ENCODE measurements at regions not wholly inside any gene's neighbourhood (a gene's known extent, or its start where the extent isn't known, plus 50 kb on each side); places are given as distances from the start of the nearest gene placed in this dataset.
"Not testable (repeated sequence)": the region's sequence is repeated elsewhere in the genome, so short reads cannot be mapped to it uniquely, and the experiment has no call there.

DNA sequence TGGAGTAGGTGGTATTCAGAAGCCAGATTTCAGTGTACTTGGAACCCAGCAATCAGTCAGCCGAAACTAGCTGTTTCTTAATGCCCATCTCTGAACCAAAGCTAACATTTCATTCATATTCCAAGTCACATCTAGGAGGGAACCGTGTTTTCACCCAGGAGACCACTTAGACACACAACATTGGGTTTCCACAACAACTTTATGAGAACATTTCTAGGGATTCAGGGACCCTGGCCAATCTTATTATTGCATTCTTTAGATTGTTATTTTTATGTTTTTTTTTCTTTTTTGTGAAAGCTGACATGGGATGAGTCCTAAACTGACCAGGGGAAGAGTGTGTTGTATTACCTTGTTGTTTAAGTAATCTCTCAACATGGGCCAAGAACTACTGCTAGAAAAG lies 72.5 kb upstream of the KIAA0040 start:
- TF ChIP-seq, protein P1, sequence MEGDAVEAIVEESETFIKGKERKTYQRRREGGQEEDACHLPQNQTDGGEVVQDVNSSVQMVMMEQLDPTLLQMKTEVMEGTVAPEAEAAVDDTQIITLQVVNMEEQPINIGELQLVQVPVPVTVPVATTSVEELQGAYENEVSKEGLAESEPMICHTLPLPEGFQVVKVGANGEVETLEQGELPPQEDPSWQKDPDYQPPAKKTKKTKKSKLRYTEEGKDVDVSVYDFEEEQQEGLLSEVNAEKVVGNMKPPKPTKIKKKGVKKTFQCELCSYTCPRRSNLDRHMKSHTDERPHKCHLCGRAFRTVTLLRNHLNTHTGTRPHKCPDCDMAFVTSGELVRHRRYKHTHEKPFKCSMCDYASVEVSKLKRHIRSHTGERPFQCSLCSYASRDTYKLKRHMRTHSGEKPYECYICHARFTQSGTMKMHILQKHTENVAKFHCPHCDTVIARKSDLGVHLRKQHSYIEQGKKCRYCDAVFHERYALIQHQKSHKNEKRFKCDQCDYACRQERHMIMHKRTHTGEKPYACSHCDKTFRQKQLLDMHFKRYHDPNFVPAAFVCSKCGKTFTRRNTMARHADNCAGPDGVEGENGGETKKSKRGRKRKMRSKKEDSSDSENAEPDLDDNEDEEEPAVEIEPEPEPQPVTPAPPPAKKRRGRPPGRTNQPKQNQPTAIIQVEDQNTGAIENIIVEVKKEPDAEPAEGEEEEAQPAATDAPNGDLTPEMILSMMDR (IDR thresholded peaks at IDR 0.05; ENCODE audit: insufficient read depth in 1 of 2, low read depth in 1 of 2, low read length in 1 of 2, severe bottlenecking in 1 of 2, unreplicated experiment in 1 of 2): no peak
- Histone ChIP-seq H3K27me3 (replicated peaks; ENCODE audit: control insufficient read depth, insufficient read depth, low read length) (no peaks in the 10 kb centered on the region), H3K36me3 (ENCODE audit: control insufficient read depth, insufficient read depth, low read length) (no peaks in the 10 kb centered on the region), H3K9me3 (peaks cover 51% of the 10 kb centered on the region), H3K4me3 (ENCODE audit: low read depth, low read length) (no peak overlapping the region), H3K4me1 (peaks cover 38% of the 10 kb centered on the region)
- Mint-ChIP-seq H3K36me3 (ENCODE audit: insufficient read depth, unreplicated experiment) (peaks cover 5% of the 10 kb centered on the region), H3K27me3 (ENCODE audit: insufficient read depth, unreplicated experiment) (no peaks in the 10 kb centered on the region), H3K4me3 (ENCODE audit: unreplicated experiment) (no peak overlapping the region), H3K27ac (ENCODE audit: unreplicated experiment) (no peak overlapping the region), H3K9me3 (ENCODE audit: unreplicated experiment) (peaks cover 55% of the 10 kb centered on the region), H3K4me1 (ENCODE audit: low read depth, unreplicated experiment) (peaks cover 20% of the 10 kb centered on the region)
- no TSS peak for BruUV-seq (replicated peaks)
- CTCF ChIA-PET: no interaction called here
- no peak for DNase-seq
- intact Hi-C loops (cut with micrococcal nuclease; ENCODE audit: unreplicated experiment): no loop called here
- POLR2A ChIA-PET: no interaction called here

DNA sequence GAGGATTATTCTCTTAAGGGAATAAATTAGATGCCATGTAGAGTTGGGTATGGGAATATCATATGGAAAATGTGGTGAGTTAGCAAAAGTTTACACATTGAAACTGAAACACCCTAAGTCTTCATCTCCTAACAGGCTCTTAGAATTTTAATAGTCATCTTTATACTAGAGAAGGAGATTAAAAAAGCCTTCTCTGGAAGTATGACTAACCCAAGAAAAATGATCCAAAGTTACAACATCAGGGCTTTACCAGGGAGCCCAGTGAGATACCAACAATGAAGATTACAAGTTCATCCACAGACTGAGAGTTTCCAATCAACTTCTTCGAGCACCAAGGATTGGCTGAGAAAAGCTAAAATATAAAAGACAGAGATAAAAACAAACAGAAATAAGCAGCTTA lies 70.0 kb upstream of the KIAA0040 start:
- TF ChIP-seq, protein P1 (IDR thresholded peaks at IDR 0.05; ENCODE audit: insufficient read depth in 1 of 2, low read depth in 1 of 2, low read length in 1 of 2, severe bottlenecking in 1 of 2, unreplicated experiment in 1 of 2): no peak
- intact Hi-C loops (cut with micrococcal nuclease; ENCODE audit: unreplicated experiment): no loop called here
- Mint-ChIP-seq H3K4me1 (ENCODE audit: low read depth, unreplicated experiment) (no peaks in the 10 kb centered on the region), H3K4me3 (ENCODE audit: unreplicated experiment) (no peak overlapping the region), H3K27me3 (ENCODE audit: insufficient read depth, unreplicated experiment) (no peaks in the 10 kb centered on the region), H3K9me3 (ENCODE audit: unreplicated experiment) (peaks cover 57% of the 10 kb centered on the region), H3K36me3 (ENCODE audit: insufficient read depth, unreplicated experiment) (peaks cover 5% of the 10 kb centered on the region), H3K27ac (ENCODE audit: unreplicated experiment) (no peak overlapping the region)
- H3K4me1 ChIP-seq: peaks cover 15% of the 10 kb centered on the region
- ChIA-PET CTCF (no interaction called here), POLR2A (no interaction called here)
- BruUV-seq (replicated peaks): no TSS peak
- DNase-seq: no peak
- no peaks in the 10 kb centered on the region for H3K36me3 ChIP-seq (ENCODE audit: control insufficient read depth, insufficient read depth, low read length)
- H3K4me3 ChIP-seq (ENCODE audit: low read depth, low read length): no peak overlapping the region
- no peaks in the 10 kb centered on the region for H3K27me3 ChIP-seq (replicated peaks; ENCODE audit: control insufficient read depth, insufficient read depth, low read length)
- peaks cover 39% of the 10 kb centered on the region for H3K9me3 ChIP-seq

DNA sequence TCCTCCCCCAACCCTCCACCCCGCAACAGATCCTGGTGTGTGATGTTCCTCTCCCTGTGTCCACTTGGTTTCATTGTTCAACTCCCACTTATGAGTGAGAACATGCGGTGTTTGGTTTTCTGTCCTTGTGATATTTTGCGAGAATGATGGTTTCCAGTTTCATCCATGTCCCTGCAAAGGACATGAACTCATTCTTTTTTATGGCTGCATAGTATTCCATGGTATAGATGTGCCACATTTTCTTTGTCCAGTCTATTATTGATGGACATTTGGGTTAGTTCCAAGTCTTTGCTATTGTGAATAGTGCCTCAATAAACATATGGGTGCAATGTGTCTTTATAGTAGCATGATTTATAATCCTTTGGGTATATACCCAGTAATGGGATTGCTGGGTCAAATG lies 63.7 kb upstream of the KIAA0040 start:
- BruUV-seq (replicated peaks); H3K36me3 Mint-ChIP-seq (ENCODE audit: insufficient read depth, unreplicated experiment); DNase-seq; H3K4me3 Mint-ChIP-seq (ENCODE audit: unreplicated experiment); H3K36me3 ChIP-seq (ENCODE audit: control insufficient read depth, insufficient read depth, low read length); POLR2A ChIA-PET; intact Hi-C loops (cut with micrococcal nuclease; ENCODE audit: unreplicated experiment); CTCF ChIA-PET; H3K27me3 ChIP-seq (replicated peaks; ENCODE audit: control insufficient read depth, insufficient read depth, low read length); H3K27me3 Mint-ChIP-seq (ENCODE audit: insufficient read depth, unreplicated experiment); H3K9me3 ChIP-seq; H3K27ac Mint-ChIP-seq (ENCODE audit: unreplicated experiment); H3K4me3 ChIP-seq (ENCODE audit: low read depth, low read length): not testable (repeated sequence)
- peaks cover 28% of the 10 kb centered on the region for H3K9me3 Mint-ChIP-seq (ENCODE audit: unreplicated experiment)
- peaks cover 22% of the 10 kb centered on the region for H3K4me1 ChIP-seq
- H3K4me1 Mint-ChIP-seq (ENCODE audit: low read depth, unreplicated experiment): peaks cover 15% of the 10 kb centered on the region

DNA sequence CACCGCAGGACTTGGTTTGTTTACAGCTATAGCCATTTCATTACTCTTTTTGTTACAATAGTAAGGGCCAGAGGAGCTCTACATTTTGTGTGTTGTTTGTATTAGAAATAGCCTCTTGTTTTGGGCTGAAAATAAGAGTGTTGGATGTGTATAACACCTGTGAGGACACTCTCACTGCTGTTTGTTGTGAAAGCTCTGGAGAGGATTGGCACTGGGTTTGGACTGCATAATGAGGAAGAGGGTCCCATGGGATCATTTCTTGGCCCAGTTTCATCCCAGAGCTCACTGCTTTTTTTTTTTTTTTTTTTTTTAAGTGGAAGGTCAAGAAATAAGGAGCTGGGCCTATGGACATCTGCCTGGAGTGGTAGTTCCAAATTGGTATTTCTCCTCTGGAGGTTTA lies 61.6 kb upstream of the KIAA0040 start:
- ChIA-PET POLR2A (no interaction called here), CTCF (no interaction called here)
- BruUV-seq (replicated peaks): no TSS peak
- H3K36me3 Mint-ChIP-seq (ENCODE audit: insufficient read depth, unreplicated experiment): no peaks in the 10 kb centered on the region
- H3K4me3 ChIP-seq (ENCODE audit: low read depth, low read length): no peak overlapping the region
- no peaks in the 10 kb centered on the region for H3K27me3 Mint-ChIP-seq (ENCODE audit: insufficient read depth, unreplicated experiment)
- no peak overlapping the region for H3K4me3 Mint-ChIP-seq (ENCODE audit: unreplicated experiment)
- peaks cover 22% of the 10 kb centered on the region for H3K4me1 ChIP-seq
- H3K36me3 ChIP-seq (ENCODE audit: control insufficient read depth, insufficient read depth, low read length): no peaks in the 10 kb centered on the region
- no peak overlapping the region for H3K27ac Mint-ChIP-seq (ENCODE audit: unreplicated experiment)
- intact Hi-C loops (cut with micrococcal nuclease; ENCODE audit: unreplicated experiment): no loop called here
- H3K27me3 ChIP-seq (replicated peaks; ENCODE audit: control insufficient read depth, insufficient read depth, low read length): no peaks in the 10 kb centered on the region
- peaks cover 15% of the 10 kb centered on the region for H3K4me1 Mint-ChIP-seq (ENCODE audit: low read depth, unreplicated experiment)
- TF ChIP-seq, protein P1 (IDR thresholded peaks at IDR 0.05; ENCODE audit: insufficient read depth in 1 of 2, low read depth in 1 of 2, low read length in 1 of 2, severe bottlenecking in 1 of 2, unreplicated experiment in 1 of 2): no peak
- H3K9me3 ChIP-seq: peaks cover 9% of the 10 kb centered on the region
- no peak for DNase-seq
- peaks cover 31% of the 10 kb centered on the region for H3K9me3 Mint-ChIP-seq (ENCODE audit: unreplicated experiment)

Measured in Caco-2 (cell line).